Liver (tissue), 8 donors: ENCODE measurements at regions not wholly inside any gene's neighbourhood (a gene's known extent, or its start where the extent isn't known, plus 50 kb on each side); places are given as distances from the start of the nearest gene placed in this dataset.

Experiments
- DNase-seq: peaks from one replicate; pipeline ENCODE4 v3.0.0-alpha.2; 2017; ENCODE audit warnings: low spot score
- H3K27ac ChIP-seq, 2 donors: one replicate each; pipeline ENCODE4 v1.7.0; 2013; ENCODE audit warnings: inconsistent platforms in 2 of 2, low read length in 2 of 2, control low read depth in 1 of 2, low read depth in 1 of 2, mild to moderate bottlenecking in 1 of 2
- H3K27me3 ChIP-seq, 4 donors: one replicate each; pipeline versions ENCODE4 v1.6.1 to v1.7.0; 2013; ENCODE audit warnings: low read length in 3 of 4, inconsistent platforms in 1 of 4, mild to moderate bottlenecking in 1 of 4, moderate library complexity in 1 of 4; ENCODE audit not compliant: control insufficient read depth in 4 of 4, insufficient read depth in 4 of 4
- H3K36me3 ChIP-seq, 4 donors: one replicate each; pipeline versions ENCODE4 v1.6.1 to v1.7.0; 2013; ENCODE audit warnings: low read length in 3 of 4, mild to moderate bottlenecking in 3 of 4, low read depth in 1 of 4, moderate library complexity in 1 of 4; ENCODE audit not compliant: control insufficient read depth in 4 of 4, insufficient read depth in 3 of 4
- H3K4me1 ChIP-seq, 4 donors: one replicate each; pipeline versions ENCODE4 v1.6.1 to v1.7.0; 2013; ENCODE audit warnings: low read length in 3 of 4, mild to moderate bottlenecking in 3 of 4, moderate library complexity in 1 of 4; ENCODE audit not compliant: control insufficient read depth in 4 of 4, insufficient read depth in 4 of 4
- H3K4me3 ChIP-seq, 3 donors: one replicate each; pipeline versions ENCODE4 v1.6.1 to v1.7.0; 2013; ENCODE audit warnings: low read length in 3 of 3, control low read depth in 1 of 3, low read depth in 1 of 3, mild to moderate bottlenecking in 1 of 3
- H3K9ac ChIP-seq, 2 donors: one replicate each; pipeline ENCODE4 v1.7.0; 2013; ENCODE audit warnings: low read length in 2 of 2, mild to moderate bottlenecking in 2 of 2, moderate library complexity in 2 of 2, control low read depth in 1 of 2, low read depth in 1 of 2
- H3K9me3 ChIP-seq, 4 donors: one replicate each; pipeline versions ENCODE4 v1.6.1 to v1.7.0; 2013; ENCODE audit warnings: low read length in 3 of 4; ENCODE audit not compliant: control insufficient read depth in 4 of 4
- CTCF ChIP-seq: fragments of 150-350 bp; IDR thresholded peaks from 2 replicates; pipeline ENCODE4 v1.5.1; 2017; ENCODE audit warnings: improper control_type of control experiment, low read depth, low read length; ENCODE audit not compliant: missing input control
- EGR1 ChIP-seq, 2 donors: IDR thresholded peaks; 2 replicates each; pipeline ENCODE4 v1.6.1; 2016 to 2018; ENCODE audit warnings: antibody characterized with exemption in 2 of 2, low read depth in 2 of 2
- FOXA2 ChIP-seq: IDR thresholded peaks from 2 replicates; pipeline ENCODE4 v1.6.1; 2016; ENCODE audit warnings: antibody characterized with exemption
- GABPA ChIP-seq, 2 donors: IDR thresholded peaks in 1 of 2; conservative IDR thresholded peaks in 1 of 2; 2 replicates each; pipeline ENCODE4 v1.6.1; 2016; ENCODE audit warnings: antibody characterized with exemption in 2 of 2, mild to moderate bottlenecking in 1 of 2, moderate library complexity in 1 of 2
- HNF4A ChIP-seq, 2 donors: conservative IDR thresholded peaks; 2 replicates each; pipeline ENCODE4 v1.6.1; 2016; ENCODE audit warnings: antibody characterized with exemption in 2 of 2, mild to moderate bottlenecking in 2 of 2
- HNF4G ChIP-seq: IDR thresholded peaks from 2 replicates; pipeline ENCODE4 v1.6.1; 2016; ENCODE audit warnings: antibody characterized with exemption
- JUND ChIP-seq, 2 donors: IDR thresholded peaks; 2 replicates each; pipeline ENCODE4 v1.6.1; 2016; ENCODE audit warnings: antibody characterized with exemption in 2 of 2
- MAX ChIP-seq: IDR thresholded peaks from 2 replicates; pipeline ENCODE4 v1.6.1; 2016; ENCODE audit warnings: antibody characterized with exemption
- NR2F2 ChIP-seq: IDR thresholded peaks from 2 replicates; pipeline ENCODE4 v1.6.1; 2016; ENCODE audit warnings: antibody characterized with exemption
- RAD21 ChIP-seq, 2 donors: IDR thresholded peaks; 2 replicates each; pipeline ENCODE4 v1.6.1; 2016; ENCODE audit warnings: antibody characterized with exemption in 2 of 2, mild to moderate bottlenecking in 2 of 2
- REST ChIP-seq: IDR thresholded peaks from 2 replicates; pipeline ENCODE4 v1.6.1; 2016; ENCODE audit warnings: antibody characterized with exemption, mild to moderate bottlenecking
- TAF1 ChIP-seq: conservative IDR thresholded peaks from 2 replicates; pipeline ENCODE4 v1.6.1; 2016; ENCODE audit warnings: antibody characterized with exemption, mild to moderate bottlenecking
- YY1 ChIP-seq: IDR thresholded peaks from 2 replicates; pipeline ENCODE4 v1.6.1; 2016; ENCODE audit warnings: antibody characterized with exemption, mild to moderate bottlenecking
- ZBTB33 ChIP-seq: IDR thresholded peaks from 2 replicates; pipeline ENCODE4 v1.6.1; 2016; ENCODE audit warnings: antibody characterized with exemption
- WGBS: extraction: QIAGEN DNeasy Blood & Tissue Kit; methylation state at CpG from one replicate; pipeline ENCODE4 v1.1.7; 2013; 5-methylcytosine and 5-hydroxymethylcytosine counted together
- TF ChIP-seq, protein P1 (sequence below): IDR thresholded peaks from 2 replicates; pipeline ENCODE4 v1.6.1; 2016; ENCODE audit warnings: antibody characterized with exemption
- donor health status: healthy.
- donor health status: healthy.
- donor health status: healthy.
- donor health status: healthy.
- donor health status: healthy.

DNA sequence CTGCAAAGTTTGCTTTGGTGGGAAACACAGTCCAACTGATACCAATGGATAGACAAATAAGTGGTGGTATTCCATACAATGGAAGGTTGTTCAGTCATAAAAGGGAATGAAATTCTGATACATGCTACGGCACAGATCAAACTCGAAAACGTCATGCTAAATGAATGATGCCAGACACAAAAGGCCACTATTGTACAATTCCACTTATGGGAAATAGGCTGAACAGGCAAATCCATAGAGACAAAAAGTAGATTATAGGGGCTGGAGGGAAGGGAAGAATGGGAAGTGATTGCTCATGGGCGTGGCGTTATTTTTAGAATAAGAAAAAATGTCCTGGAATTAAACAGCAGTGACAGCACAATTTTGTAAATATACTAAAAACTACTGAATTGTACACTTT, 66.0 kb upstream of the FOXK1 start:
- H3K36me3 ChIP-seq = no peaks in the 10 kb centered on the region
- no peak overlapping the region for H3K27ac ChIP-seq
- no peaks in the 10 kb centered on the region for H3K9me3 ChIP-seq
- H3K4me3 ChIP-seq = no peak overlapping the region
- no peak for DNase-seq
- TF ChIP-seq JUND (IDR thresholded peaks at IDR 0.05) (no peak), MAX (no peak), NR2F2 (no peak), TAF1 (no peak), EGR1 (IDR thresholded peaks at IDR 0.05; ENCODE audit: low read depth in 2 of 2) (no peak), YY1 (no peak), HNF4A (conservative IDR thresholded peaks at IDR 0.05) (no peak), GABPA (IDR thresholded peaks at IDR 0.05 in 1 of 2, conservative IDR thresholded peaks at IDR 0.05 in 1 of 2) (no peak), REST (no peak), CTCF (no peak), HNF4G (no peak), ZBTB33 (no peak), RAD21 (IDR thresholded peaks at IDR 0.05) (no peak), FOXA2 (no peak)
- H3K27me3 ChIP-seq = no peaks in the 10 kb centered on the region
- no peak overlapping the region for H3K9ac ChIP-seq
- H3K4me1 ChIP-seq = no peaks in the 10 kb centered on the region
- WGBS = 87% methylated on average over 5 of the region's 5 CpGs

GRCh38 chr7:4621396-4621795, 60.7 kb upstream of the FOXK1 start:
- no peak overlapping the region for H3K4me3 ChIP-seq
- DNase-seq = no peak
- no peaks in the 10 kb centered on the region for H3K36me3 ChIP-seq
- peaks cover 0 to 1% (median 0%) of the 10 kb centered on the region in 4 donors for H3K9me3 ChIP-seq
- no peak for TF ChIP-seq FOXA2
- TF ChIP-seq HNF4G = no peak
- no peak for TF ChIP-seq CTCF
- TF ChIP-seq, protein P1, sequence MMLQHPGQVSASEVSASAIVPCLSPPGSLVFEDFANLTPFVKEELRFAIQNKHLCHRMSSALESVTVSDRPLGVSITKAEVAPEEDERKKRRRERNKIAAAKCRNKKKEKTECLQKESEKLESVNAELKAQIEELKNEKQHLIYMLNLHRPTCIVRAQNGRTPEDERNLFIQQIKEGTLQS = no peak
- TF ChIP-seq GABPA (IDR thresholded peaks at IDR 0.05 in 1 of 2, conservative IDR thresholded peaks at IDR 0.05 in 1 of 2) = no peak
- no peak for TF ChIP-seq NR2F2
- H3K27ac ChIP-seq = no peak overlapping the region
- 83% methylated on average over 5 of the region's 5 CpGs for WGBS
- H3K9ac ChIP-seq = no peak overlapping the region
- H3K27me3 ChIP-seq = peaks cover 0 to 2% (median 0%) of the 10 kb centered on the region in 4 donors
- no peaks in the 10 kb centered on the region for H3K4me1 ChIP-seq
